Uterus (tissue), 2 donors: ENCODE measurements at regions not wholly inside any gene's neighbourhood (a gene's known extent, or its start where the extent isn't known, plus 50 kb on each side); places are given as distances from the start of the nearest gene placed in this dataset.

ENCODE experiments used
- POLR2A ChIP-seq, 2 donors: fragments of 450-650 bp; IDR thresholded peaks; one replicate each; pipeline ENCODE4 v1.6.1; 2016; ENCODE audit warnings: antibody characterized with exemption in 2 of 2, mild to moderate bottlenecking in 1 of 2, moderate library complexity in 1 of 2
- TF ChIP-seq, protein P1 (sequence below), 4 experiments: fragments of 200-600 bp in 2 of 4; fragments of 450-650 bp in 2 of 4; sonication (generic) in 2 of 4; IDR thresholded peaks; one replicate each; pipeline ENCODE4 v1.5.1; 2016 to 2019; ENCODE audit warnings: antibody characterized with exemption in 4 of 4, mild to moderate bottlenecking in 2 of 4, moderate library complexity in 1 of 4

- TF ChIP-seq, protein P1, sequence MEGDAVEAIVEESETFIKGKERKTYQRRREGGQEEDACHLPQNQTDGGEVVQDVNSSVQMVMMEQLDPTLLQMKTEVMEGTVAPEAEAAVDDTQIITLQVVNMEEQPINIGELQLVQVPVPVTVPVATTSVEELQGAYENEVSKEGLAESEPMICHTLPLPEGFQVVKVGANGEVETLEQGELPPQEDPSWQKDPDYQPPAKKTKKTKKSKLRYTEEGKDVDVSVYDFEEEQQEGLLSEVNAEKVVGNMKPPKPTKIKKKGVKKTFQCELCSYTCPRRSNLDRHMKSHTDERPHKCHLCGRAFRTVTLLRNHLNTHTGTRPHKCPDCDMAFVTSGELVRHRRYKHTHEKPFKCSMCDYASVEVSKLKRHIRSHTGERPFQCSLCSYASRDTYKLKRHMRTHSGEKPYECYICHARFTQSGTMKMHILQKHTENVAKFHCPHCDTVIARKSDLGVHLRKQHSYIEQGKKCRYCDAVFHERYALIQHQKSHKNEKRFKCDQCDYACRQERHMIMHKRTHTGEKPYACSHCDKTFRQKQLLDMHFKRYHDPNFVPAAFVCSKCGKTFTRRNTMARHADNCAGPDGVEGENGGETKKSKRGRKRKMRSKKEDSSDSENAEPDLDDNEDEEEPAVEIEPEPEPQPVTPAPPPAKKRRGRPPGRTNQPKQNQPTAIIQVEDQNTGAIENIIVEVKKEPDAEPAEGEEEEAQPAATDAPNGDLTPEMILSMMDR (IDR thresholded peaks at IDR 0.05) = no peak
- TF ChIP-seq POLR2A (IDR thresholded peaks at IDR 0.05) = no peak
These were observed 178.4 kb downstream of the MIS18A start for GRCh38 chr21:32100423-32100822.
